ENCODE measurements at regions not wholly inside any gene's neighbourhood (a gene's known extent, or its start where the extent isn't known, plus 50 kb on each side); places are given as distances from the start of the nearest gene placed in this dataset.

- WGBS: 90% methylated on average over 3 of the region's 3 CpGs
- TF ChIP-seq POLR2A (IDR thresholded peaks at IDR 0.05; ENCODE audit: low read depth) (no peak), POLR2AphosphoS5 (IDR thresholded peaks at IDR 0.05) (no peak), EP300 (IDR thresholded peaks at IDR 0.05) (no peak)
- TF ChIP-seq, protein P1, sequence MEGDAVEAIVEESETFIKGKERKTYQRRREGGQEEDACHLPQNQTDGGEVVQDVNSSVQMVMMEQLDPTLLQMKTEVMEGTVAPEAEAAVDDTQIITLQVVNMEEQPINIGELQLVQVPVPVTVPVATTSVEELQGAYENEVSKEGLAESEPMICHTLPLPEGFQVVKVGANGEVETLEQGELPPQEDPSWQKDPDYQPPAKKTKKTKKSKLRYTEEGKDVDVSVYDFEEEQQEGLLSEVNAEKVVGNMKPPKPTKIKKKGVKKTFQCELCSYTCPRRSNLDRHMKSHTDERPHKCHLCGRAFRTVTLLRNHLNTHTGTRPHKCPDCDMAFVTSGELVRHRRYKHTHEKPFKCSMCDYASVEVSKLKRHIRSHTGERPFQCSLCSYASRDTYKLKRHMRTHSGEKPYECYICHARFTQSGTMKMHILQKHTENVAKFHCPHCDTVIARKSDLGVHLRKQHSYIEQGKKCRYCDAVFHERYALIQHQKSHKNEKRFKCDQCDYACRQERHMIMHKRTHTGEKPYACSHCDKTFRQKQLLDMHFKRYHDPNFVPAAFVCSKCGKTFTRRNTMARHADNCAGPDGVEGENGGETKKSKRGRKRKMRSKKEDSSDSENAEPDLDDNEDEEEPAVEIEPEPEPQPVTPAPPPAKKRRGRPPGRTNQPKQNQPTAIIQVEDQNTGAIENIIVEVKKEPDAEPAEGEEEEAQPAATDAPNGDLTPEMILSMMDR (IDR thresholded peaks at IDR 0.05): no peak
- Histone ChIP-seq H3K36me3 (no peaks in the 10 kb centered on the region), H3K4me3 (no peak overlapping the region), H3K27me3 (no peaks in the 10 kb centered on the region), H3K27ac (replicated peaks in 1 of 4) (no peak overlapping the region), H3K9me3 (no peaks in the 10 kb centered on the region), H3K4me1 (peaks cover 0 to 6% (median 0%) of the 10 kb centered on the region in 4 donors)
- peak; percentile 26 for DNase-seq (ENCODE audit: extremely low spot score)
- intact Hi-C loops (cut with DNase I): no loop called here
Measured at GRCh38 chr7:25594122-25594521, 365.8 kb upstream of the NPVF start.

DNA sequence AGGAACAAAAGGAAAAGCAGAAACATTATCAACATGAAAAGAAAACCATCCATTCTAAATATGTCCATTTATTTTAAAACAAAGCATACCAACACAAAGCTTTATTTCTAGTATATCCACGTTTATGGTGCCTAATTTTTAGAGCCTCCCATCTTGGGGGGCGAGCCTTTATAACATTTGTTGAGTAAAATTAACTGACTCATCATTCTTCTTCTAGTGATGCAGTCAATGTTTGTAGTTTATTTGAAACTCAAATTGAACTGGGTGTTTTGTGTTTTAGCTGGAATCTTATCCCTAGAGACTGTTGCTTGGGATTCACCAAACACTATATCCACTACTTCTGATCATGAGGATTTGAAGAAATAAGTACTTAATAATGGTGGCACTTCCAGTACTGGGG is 366.4 kb upstream of the NPVF start:
- H3K9me3 ChIP-seq: no peaks in the 10 kb centered on the region
- peaks cover 0 to 6% (median 0%) of the 10 kb centered on the region in 4 donors for H3K4me1 ChIP-seq
- H3K4me3 ChIP-seq: no peak overlapping the region
- intact Hi-C loops (cut with DNase I): no loop called here
- H3K36me3 ChIP-seq: no peaks in the 10 kb centered on the region
- 70% methylated on average over 2 of the region's 2 CpGs for WGBS
- no peak for TF ChIP-seq EP300 (IDR thresholded peaks at IDR 0.05)
- DNase-seq (ENCODE audit: extremely low spot score): no peak
- H3K27ac ChIP-seq (replicated peaks in 1 of 4): no peak overlapping the region
- no peaks in the 10 kb centered on the region for H3K27me3 ChIP-seq

DNA sequence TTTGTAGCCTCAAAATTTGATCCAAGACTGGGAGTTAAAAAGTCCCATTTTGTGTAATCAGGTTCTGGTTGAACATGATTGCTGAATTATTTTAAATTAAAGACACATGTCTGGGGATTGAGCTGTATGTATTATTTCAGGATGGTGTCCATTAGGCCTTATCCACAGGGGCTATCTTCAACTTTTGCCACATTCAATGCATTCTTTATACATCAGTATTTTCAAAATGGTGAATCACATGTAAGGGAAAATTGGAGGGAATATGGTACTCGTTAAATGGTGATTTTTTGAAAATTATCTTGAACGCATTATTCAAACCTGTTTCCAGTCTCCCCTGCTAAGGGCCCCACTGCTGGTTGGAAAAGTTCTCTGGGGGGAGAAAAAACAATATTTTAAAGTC is 367.7 kb upstream of the NPVF start:
- peaks cover 0 to 6% (median 0%) of the 10 kb centered on the region in 4 donors for H3K4me1 ChIP-seq
- no peaks in the 10 kb centered on the region for H3K9me3 ChIP-seq
- no peak for DNase-seq (ENCODE audit: extremely low spot score)
- no peaks in the 10 kb centered on the region for H3K27me3 ChIP-seq
- TF ChIP-seq POLR2AphosphoS5 (IDR thresholded peaks at IDR 0.05) (no peak), EP300 (IDR thresholded peaks at IDR 0.05) (no peak), POLR2A (IDR thresholded peaks at IDR 0.05; ENCODE audit: low read depth) (no peak)
- TF ChIP-seq, protein P1 (IDR thresholded peaks at IDR 0.05): no peak
- H3K27ac ChIP-seq (replicated peaks in 1 of 4): no peak overlapping the region
- no peaks in the 10 kb centered on the region for H3K36me3 ChIP-seq
- 87% methylated on average over 2 of the region's 2 CpGs for WGBS
- H3K4me3 ChIP-seq: no peak overlapping the region
- intact Hi-C loops (cut with DNase I): no loop called here

GRCh38 chr7:25596443-25596842 is 368.2 kb upstream of the NPVF start:
- Histone ChIP-seq H3K9me3 (no peaks in the 10 kb centered on the region), H3K4me1 (peaks cover 0 to 6% (median 0%) of the 10 kb centered on the region in 4 donors), H3K27me3 (no peaks in the 10 kb centered on the region), H3K4me3 (no peak overlapping the region), H3K27ac (replicated peaks in 1 of 4) (no peak overlapping the region), H3K36me3 (no peaks in the 10 kb centered on the region)
- DNase-seq (ENCODE audit: extremely low spot score): peak; percentile 37
- intact Hi-C loops (cut with DNase I): no loop called here
- WGBS: 83% methylated on average over 9 of the region's 9 CpGs
- TF ChIP-seq POLR2AphosphoS5 (IDR thresholded peaks at IDR 0.05) (no peak), EP300 (IDR thresholded peaks at IDR 0.05) (no peak), POLR2A (IDR thresholded peaks at IDR 0.05; ENCODE audit: low read depth) (no peak)
- TF ChIP-seq, protein P1 (IDR thresholded peaks at IDR 0.05): no peak

GRCh38 chr7:25597946-25598345 is 369.7 kb upstream of the NPVF start:
- Histone ChIP-seq H3K27ac (replicated peaks in 1 of 4) (no peak overlapping the region), H3K9me3 (no peaks in the 10 kb centered on the region), H3K36me3 (no peaks in the 10 kb centered on the region), H3K4me1 (peaks cover 0 to 9% (median 0%) of the 10 kb centered on the region in 4 donors), H3K4me3 (no peak overlapping the region), H3K27me3 (no peaks in the 10 kb centered on the region)
- DNase-seq (ENCODE audit: extremely low spot score): peak; percentile 77
- intact Hi-C loops (cut with DNase I): no loop called here
- TF ChIP-seq POLR2A (IDR thresholded peaks at IDR 0.05; ENCODE audit: low read depth) (no peak), EP300 (IDR thresholded peaks at IDR 0.05) (no peak), POLR2AphosphoS5 (IDR thresholded peaks at IDR 0.05) (no peak)
- TF ChIP-seq, protein P1 (IDR thresholded peaks at IDR 0.05): no peak
- WGBS: 61% methylated on average over 5 of the region's 5 CpGs
